ENCODE measurements at regions not wholly inside any gene's neighbourhood (a gene's known extent, or its start where the extent isn't known, plus 50 kb on each side); places are given as distances from the start of the nearest gene placed in this dataset.

DNA sequence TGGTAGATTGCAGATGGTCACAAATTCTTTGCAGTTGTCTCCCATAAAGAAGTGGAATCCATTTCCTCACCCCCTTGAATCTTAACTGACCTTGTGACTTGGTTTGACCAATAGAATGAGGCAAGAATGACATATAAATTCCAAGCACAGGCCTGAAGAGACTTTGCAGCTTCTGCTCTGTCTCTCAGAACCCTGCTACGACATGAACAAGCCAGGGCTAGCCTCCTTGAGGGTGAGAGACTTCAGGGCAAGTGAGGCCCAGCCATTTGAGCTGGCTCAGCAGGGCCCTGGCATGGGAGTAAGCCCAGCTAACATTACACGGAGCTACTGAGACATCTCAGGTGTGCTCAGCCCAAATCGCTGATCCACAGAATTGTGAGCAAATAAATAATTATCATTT is 216.3 kb upstream of the MAN1A1 start:
- TF ChIP-seq, protein P1, sequence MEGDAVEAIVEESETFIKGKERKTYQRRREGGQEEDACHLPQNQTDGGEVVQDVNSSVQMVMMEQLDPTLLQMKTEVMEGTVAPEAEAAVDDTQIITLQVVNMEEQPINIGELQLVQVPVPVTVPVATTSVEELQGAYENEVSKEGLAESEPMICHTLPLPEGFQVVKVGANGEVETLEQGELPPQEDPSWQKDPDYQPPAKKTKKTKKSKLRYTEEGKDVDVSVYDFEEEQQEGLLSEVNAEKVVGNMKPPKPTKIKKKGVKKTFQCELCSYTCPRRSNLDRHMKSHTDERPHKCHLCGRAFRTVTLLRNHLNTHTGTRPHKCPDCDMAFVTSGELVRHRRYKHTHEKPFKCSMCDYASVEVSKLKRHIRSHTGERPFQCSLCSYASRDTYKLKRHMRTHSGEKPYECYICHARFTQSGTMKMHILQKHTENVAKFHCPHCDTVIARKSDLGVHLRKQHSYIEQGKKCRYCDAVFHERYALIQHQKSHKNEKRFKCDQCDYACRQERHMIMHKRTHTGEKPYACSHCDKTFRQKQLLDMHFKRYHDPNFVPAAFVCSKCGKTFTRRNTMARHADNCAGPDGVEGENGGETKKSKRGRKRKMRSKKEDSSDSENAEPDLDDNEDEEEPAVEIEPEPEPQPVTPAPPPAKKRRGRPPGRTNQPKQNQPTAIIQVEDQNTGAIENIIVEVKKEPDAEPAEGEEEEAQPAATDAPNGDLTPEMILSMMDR (IDR thresholded peaks at IDR 0.05; ENCODE audit: insufficient read depth, low read depth, low read length): no peak
- no peak for DNase-seq (ENCODE audit: low read depth)
- no peak overlapping the region for H3K4me3 ChIP-seq (ENCODE audit: low read depth, low read length)

GRCh38 chr6:119562168-119562567 is 212.6 kb upstream of the MAN1A1 start:
- peak; percentile 17 for DNase-seq (ENCODE audit: low read depth)
- TF ChIP-seq, protein P1 (IDR thresholded peaks at IDR 0.05; ENCODE audit: insufficient read depth, low read depth, low read length): no peak
- H3K4me3 ChIP-seq (ENCODE audit: low read depth, low read length): no peak overlapping the region

DNA sequence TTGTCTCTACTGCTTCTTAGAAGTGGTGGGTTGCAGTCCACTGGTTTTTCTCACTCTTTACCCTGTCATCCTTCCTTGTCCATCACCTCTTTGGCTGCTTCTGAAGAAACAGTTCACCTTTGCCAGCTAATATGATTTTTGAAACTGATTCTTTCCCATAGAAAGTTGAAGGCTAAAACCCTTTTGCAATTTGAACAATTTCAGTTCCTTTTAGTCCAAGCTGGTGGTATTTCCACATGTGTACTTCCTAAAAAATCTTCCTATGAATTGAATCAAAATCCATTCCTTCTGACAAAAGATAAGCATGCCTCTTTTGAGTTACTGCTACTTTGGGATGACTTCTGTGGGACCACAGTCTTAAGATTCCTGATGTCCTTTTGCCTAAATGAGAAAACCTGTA is 210.0 kb upstream of the MAN1A1 start:
- DNase-seq (ENCODE audit: low read depth): no peak
- TF ChIP-seq, protein P1 (IDR thresholded peaks at IDR 0.05; ENCODE audit: insufficient read depth, low read depth, low read length): no peak
- no peak overlapping the region for H3K4me3 ChIP-seq (ENCODE audit: low read depth, low read length)

DNA sequence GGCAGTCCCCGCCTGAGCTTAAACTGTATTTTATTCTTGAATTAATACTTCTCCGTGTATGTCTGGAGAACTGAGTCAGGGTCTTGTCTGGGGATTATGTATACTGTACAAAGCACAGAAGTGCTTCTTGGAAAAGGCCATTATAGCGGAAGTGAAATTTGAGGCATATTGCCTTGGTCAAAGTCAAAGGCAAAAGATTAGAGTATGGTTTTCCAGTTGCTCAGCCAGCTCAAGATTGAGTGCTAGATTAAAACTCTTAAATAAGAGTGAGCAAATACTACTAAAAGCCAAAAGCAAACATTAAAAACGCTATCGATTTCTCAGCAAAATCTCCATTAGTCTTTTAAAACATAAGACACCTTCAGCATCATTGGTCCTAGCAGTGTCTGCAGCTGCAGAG is 207.7 kb upstream of the MAN1A1 start:
- no peak overlapping the region for H3K4me3 ChIP-seq (ENCODE audit: low read depth, low read length)
- DNase-seq (ENCODE audit: low read depth): no peak
- TF ChIP-seq, protein P1 (IDR thresholded peaks at IDR 0.05; ENCODE audit: insufficient read depth, low read depth, low read length): no peak

- H3K4me3 ChIP-seq (ENCODE audit: low read depth, low read length): no peak overlapping the region
- no peak for DNase-seq (ENCODE audit: low read depth)
- TF ChIP-seq, protein P1 (IDR thresholded peaks at IDR 0.05; ENCODE audit: insufficient read depth, low read depth, low read length): no peak
Observed at GRCh38 chr6:119552021-119552420, 202.5 kb upstream of the MAN1A1 start.

GRCh38 chr6:119547024-119547423 is 197.5 kb upstream of the MAN1A1 start:
- H3K4me3 ChIP-seq (ENCODE audit: low read depth, low read length): no peak overlapping the region
- TF ChIP-seq, protein P1 (IDR thresholded peaks at IDR 0.05; ENCODE audit: insufficient read depth, low read depth, low read length): no peak
- DNase-seq (ENCODE audit: low read depth): no peak

- TF ChIP-seq, protein P1 (IDR thresholded peaks at IDR 0.05; ENCODE audit: insufficient read depth, low read depth, low read length): no peak
- no peak for DNase-seq (ENCODE audit: low read depth)
- H3K4me3 ChIP-seq (ENCODE audit: low read depth, low read length): no peak overlapping the region
Observed at GRCh38 chr6:119545245-119545644, 195.7 kb upstream of the MAN1A1 start.
